ENCODE measurements at regions not wholly inside any gene's neighbourhood (a gene's known extent, or its start where the extent isn't known, plus 50 kb on each side); places are given as distances from the start of the nearest gene placed in this dataset.

DNA sequence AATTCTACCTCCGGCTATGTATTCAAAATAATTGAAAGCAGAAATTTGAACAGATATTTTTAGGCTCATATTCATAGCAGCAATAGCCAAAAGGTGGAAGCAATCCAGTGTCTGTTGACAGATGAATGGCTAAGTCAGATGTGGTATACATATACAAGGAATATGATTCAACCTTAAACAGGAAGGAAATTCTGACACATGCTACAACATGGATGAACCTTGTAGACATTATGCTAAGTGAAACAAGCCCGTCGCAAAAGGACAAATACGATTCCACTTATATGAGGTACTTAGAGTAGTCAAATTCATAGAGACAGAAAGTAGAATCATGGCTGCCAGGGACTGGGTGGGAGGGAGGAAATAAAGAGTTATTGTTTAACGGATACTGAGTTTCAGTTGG lies 331.6 kb downstream of the PCNX1 start:
- TF ChIP-seq, protein P1, sequence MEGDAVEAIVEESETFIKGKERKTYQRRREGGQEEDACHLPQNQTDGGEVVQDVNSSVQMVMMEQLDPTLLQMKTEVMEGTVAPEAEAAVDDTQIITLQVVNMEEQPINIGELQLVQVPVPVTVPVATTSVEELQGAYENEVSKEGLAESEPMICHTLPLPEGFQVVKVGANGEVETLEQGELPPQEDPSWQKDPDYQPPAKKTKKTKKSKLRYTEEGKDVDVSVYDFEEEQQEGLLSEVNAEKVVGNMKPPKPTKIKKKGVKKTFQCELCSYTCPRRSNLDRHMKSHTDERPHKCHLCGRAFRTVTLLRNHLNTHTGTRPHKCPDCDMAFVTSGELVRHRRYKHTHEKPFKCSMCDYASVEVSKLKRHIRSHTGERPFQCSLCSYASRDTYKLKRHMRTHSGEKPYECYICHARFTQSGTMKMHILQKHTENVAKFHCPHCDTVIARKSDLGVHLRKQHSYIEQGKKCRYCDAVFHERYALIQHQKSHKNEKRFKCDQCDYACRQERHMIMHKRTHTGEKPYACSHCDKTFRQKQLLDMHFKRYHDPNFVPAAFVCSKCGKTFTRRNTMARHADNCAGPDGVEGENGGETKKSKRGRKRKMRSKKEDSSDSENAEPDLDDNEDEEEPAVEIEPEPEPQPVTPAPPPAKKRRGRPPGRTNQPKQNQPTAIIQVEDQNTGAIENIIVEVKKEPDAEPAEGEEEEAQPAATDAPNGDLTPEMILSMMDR (IDR thresholded peaks at IDR 0.05; ENCODE audit: insufficient read depth, low read depth, low read length, missing control alignments), result no peak
- H3K4me3 ChIP-seq (ENCODE audit: low read depth, low read length), result no peak overlapping the region
- DNase-seq (ENCODE audit: low read depth), result no peak

DNA sequence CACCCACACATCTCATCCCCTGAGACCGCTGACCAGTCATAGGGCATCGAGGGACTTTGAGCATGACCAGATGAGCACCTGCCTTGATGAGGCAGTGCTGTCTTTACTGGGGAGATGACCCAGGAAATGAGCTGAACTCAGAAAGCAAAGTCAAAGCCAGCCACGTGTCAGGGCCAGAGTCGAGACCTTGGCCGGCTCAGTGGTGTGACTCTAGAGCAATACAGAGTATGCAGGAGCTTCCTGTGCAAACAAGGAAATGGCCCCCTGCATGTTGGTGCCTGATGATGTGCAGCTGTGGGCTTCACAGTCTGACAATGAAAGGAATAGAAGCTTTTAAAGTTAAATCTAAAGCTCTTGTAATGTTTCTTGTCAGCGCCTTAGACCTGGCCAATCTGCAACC lies 332.9 kb downstream of the PCNX1 start:
- TF ChIP-seq, protein P1 (IDR thresholded peaks at IDR 0.05; ENCODE audit: insufficient read depth, low read depth, low read length, missing control alignments), result no peak
- DNase-seq (ENCODE audit: low read depth), result peak; percentile 50
- H3K4me3 ChIP-seq (ENCODE audit: low read depth, low read length), result no peak overlapping the region

DNA sequence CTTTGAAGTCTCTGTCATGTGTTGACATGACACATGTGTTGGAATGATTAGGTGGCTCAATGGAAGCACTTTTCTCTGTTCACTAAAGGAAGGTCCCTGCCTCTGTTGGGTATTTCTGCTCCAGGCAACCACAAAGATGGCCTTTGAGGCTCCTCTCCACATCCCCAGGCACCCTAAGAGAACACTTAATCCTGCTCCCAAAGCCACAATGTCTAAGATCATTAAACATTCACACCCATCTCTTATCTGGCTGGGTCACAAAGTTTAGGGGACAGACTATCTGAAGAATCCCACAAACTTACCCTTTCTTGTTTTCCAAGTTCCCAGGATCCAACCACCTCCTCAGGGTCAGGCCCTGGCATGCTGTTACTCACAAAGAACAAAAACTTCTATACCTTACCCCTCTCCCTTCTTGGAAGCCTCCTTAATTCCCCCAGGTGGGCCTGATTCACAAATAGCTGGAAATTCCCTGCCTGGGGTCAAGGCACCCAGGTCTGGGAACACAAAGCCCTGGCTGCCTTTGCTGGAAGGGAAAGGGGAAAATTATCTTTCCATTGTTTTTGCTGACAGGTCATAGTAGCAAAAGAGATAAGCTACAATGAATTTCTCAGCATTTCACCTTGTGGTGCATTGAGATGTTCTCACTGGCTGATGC lies 333.7 kb downstream of the PCNX1 start:
- DNase-seq (ENCODE audit: low read depth), result no peak
- TF ChIP-seq, protein P1 (IDR thresholded peaks at IDR 0.05; ENCODE audit: insufficient read depth, low read depth, low read length, missing control alignments), result no peak
- no peak overlapping the region for H3K4me3 ChIP-seq (ENCODE audit: low read depth, low read length)

DNA sequence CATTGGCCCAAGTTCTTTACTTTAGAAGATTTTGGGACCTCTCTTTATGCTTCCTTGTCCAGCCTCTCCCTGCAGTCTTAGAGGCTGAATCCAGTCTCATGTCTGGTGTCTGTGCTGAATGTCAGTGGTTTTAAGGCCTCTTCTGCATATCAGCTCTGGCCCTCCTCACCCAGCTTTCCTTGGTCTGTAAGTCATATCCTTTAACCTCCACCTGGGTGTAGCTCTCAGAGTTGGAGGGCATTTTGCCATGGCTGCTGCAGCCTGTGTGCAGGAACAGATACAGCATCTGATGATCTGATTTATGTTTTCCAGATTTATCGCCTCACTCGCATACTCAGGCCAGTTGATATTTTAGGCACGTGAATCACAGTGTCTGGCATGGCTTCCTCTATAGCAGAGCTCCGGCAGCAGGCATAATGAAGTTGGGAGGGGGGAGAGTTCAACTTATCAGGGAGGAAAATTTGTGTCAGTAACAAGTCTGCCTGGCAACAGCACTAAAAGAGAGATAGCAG lies 335.0 kb downstream of the PCNX1 start:
- DNase-seq (ENCODE audit: low read depth), result no peak
- H3K4me3 ChIP-seq (ENCODE audit: low read depth, low read length), result no peak overlapping the region
- TF ChIP-seq, protein P1 (IDR thresholded peaks at IDR 0.05; ENCODE audit: insufficient read depth, low read depth, low read length, missing control alignments), result no peak

DNA sequence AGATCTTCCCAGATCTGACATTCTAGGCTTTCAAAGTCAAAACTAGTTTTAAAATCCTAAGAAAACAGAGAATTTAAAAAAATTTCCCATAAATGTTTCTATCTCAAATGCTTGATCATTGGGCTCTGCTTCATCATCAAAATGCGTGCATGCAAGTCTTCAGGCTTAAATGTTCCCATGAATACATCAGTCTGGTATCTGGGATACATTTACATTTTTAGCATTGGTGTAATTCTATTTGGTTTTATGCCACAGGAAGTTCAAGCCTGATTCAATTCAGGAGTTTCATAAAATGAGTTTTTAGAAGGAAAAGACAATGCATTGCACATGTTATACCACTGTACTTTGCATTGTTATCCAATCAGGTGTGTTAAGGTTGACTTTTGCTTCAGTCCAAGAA lies 336.4 kb downstream of the PCNX1 start:
- no peak overlapping the region for H3K4me3 ChIP-seq (ENCODE audit: low read depth, low read length)
- TF ChIP-seq, protein P1 (IDR thresholded peaks at IDR 0.05; ENCODE audit: insufficient read depth, low read depth, low read length, missing control alignments), result no peak
- no peak for DNase-seq (ENCODE audit: low read depth)

DNA sequence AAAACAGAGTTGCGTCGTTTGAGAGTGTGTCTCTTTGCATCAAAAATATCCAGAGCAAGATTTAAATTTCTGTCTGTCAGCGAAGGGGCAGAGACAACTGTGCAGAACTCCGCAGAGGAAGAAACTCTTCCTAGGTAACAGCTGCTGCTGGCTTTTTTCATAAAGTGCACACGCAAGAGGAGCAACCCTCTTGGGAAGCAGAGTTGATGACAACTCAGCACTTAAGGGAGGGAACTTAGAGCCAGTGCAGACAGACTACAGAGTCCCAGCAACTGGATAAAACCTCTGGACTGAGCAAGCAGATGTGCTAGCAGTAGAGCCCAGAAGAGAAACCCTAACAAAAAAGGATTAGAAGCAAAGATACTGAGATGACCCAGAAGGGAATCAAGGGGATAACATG lies 337.1 kb downstream of the PCNX1 start:
- DNase-seq (ENCODE audit: low read depth), result no peak
- no peak overlapping the region for H3K4me3 ChIP-seq (ENCODE audit: low read depth, low read length)
- TF ChIP-seq, protein P1 (IDR thresholded peaks at IDR 0.05; ENCODE audit: insufficient read depth, low read depth, low read length, missing control alignments), result no peak
